ENCODE measurements at regions not wholly inside any gene's neighbourhood (a gene's known extent, or its start where the extent isn't known, plus 50 kb on each side); places are given as distances from the start of the nearest gene placed in this dataset.

- no peak for DNase-seq (ENCODE audit: low read depth in 1 of 2, low spot score in 1 of 2)
- Histone ChIP-seq H3K27ac (no peak overlapping the region), H3K4me3 (no peak overlapping the region), H3K36me3 (no peaks in the 10 kb centered on the region), H3K27me3 (no peaks in the 10 kb centered on the region), H3K4me1 (ENCODE audit: low read depth) (no peaks in the 10 kb centered on the region), H3K9me3 (ENCODE audit: low read depth) (no peaks in the 10 kb centered on the region)
- no peak for TF ChIP-seq CTCF (IDR thresholded peaks at IDR 0.05; ENCODE audit: low read depth, low read length)
Measured at GRCh38 chr4:187174749-187175148, 451.1 kb upstream of the FAT1 start.

- Histone ChIP-seq H3K27ac (no peak overlapping the region), H3K4me1 (ENCODE audit: low read depth) (no peaks in the 10 kb centered on the region), H3K36me3 (no peaks in the 10 kb centered on the region), H3K4me3 (no peak overlapping the region), H3K27me3 (no peaks in the 10 kb centered on the region), H3K9me3 (ENCODE audit: low read depth) (no peaks in the 10 kb centered on the region)
- no peak for DNase-seq (ENCODE audit: low read depth in 1 of 2, low spot score in 1 of 2)
- no peak for TF ChIP-seq CTCF (IDR thresholded peaks at IDR 0.05; ENCODE audit: low read depth, low read length)
Measured at GRCh38 chr4:187175197-187175596, 451.5 kb upstream of the FAT1 start.

GRCh38 chr4:187176261-187176910, 452.7 kb upstream of the FAT1 start:
- DNase-seq (ENCODE audit: low read depth in 1 of 2, low spot score in 1 of 2): no peak
- Histone ChIP-seq H3K27me3 (no peaks in the 10 kb centered on the region), H3K9me3 (ENCODE audit: low read depth) (no peaks in the 10 kb centered on the region), H3K4me3 (no peak overlapping the region), H3K4me1 (ENCODE audit: low read depth) (no peaks in the 10 kb centered on the region), H3K27ac (no peak overlapping the region), H3K36me3 (no peaks in the 10 kb centered on the region)
- TF ChIP-seq CTCF (IDR thresholded peaks at IDR 0.05; ENCODE audit: low read depth, low read length): no peak

GRCh38 chr4:187178084-187178483, 454.4 kb upstream of the FAT1 start:
- Histone ChIP-seq H3K36me3 (no peaks in the 10 kb centered on the region), H3K9me3 (ENCODE audit: low read depth) (no peaks in the 10 kb centered on the region), H3K4me3 (no peak overlapping the region), H3K27me3 (no peaks in the 10 kb centered on the region), H3K4me1 (ENCODE audit: low read depth) (no peaks in the 10 kb centered on the region), H3K27ac (no peak overlapping the region)
- no peak for TF ChIP-seq CTCF (IDR thresholded peaks at IDR 0.05; ENCODE audit: low read depth, low read length)
- DNase-seq (ENCODE audit: low read depth in 1 of 2, low spot score in 1 of 2): no peak

GRCh38 chr4:187178587-187178986, 454.9 kb upstream of the FAT1 start:
- H3K4me1 ChIP-seq (ENCODE audit: low read depth): no peaks in the 10 kb centered on the region
- H3K4me3 ChIP-seq: no peak overlapping the region
- H3K27ac ChIP-seq: no peak overlapping the region
- DNase-seq (ENCODE audit: low read depth in 1 of 2, low spot score in 1 of 2): no peak
- H3K36me3 ChIP-seq: no peaks in the 10 kb centered on the region
- TF ChIP-seq CTCF (IDR thresholded peaks at IDR 0.05; ENCODE audit: low read depth, low read length): no peak
- H3K9me3 ChIP-seq (ENCODE audit: low read depth): no peaks in the 10 kb centered on the region
- no peaks in the 10 kb centered on the region for H3K27me3 ChIP-seq
